Kidney epithelial cell (primary cell): ENCODE measurements at regions not wholly inside any gene's neighbourhood (a gene's known extent, or its start where the extent isn't known, plus 50 kb on each side); places are given as distances from the start of the nearest gene placed in this dataset.

Experiments used
- DNase-seq: peaks from one replicate; pipeline ENCODE4 v3.0.0-alpha.2; 2010; ENCODE audit warnings: low read depth
- H3K27me3 ChIP-seq: 2 replicates; pipeline ENCODE4 v1.6.0; 2011; ENCODE audit warnings: low read length; ENCODE audit not compliant: control insufficient read depth, insufficient read depth
- H3K36me3 ChIP-seq: 2 replicates; pipeline ENCODE4 v1.5.1; 2011; ENCODE audit warnings: low read length; ENCODE audit not compliant: control insufficient read depth, insufficient read depth
- H3K4me3 ChIP-seq: 2 replicates; pipeline ENCODE4 v1.5.1; 2011; ENCODE audit warnings: low read depth, mild to moderate bottlenecking, control low read depth, low read length
- CTCF ChIP-seq: IDR thresholded peaks from 2 replicates; pipeline ENCODE4 v1.5.1; 2011; ENCODE audit warnings: mild to moderate bottlenecking, moderate library complexity, low read length, control low read depth, inconsistent platforms; ENCODE audit not compliant: insufficient read depth, poor library complexity, severe bottlenecking

- no peak for DNase-seq
- H3K27me3 ChIP-seq = no peaks in the 10 kb centered on the region
Observed at GRCh38 chr22:49594078-49594477, 233.6 kb downstream of the BRD1 start.

GRCh38 chr22:49593509-49593908 lies 234.2 kb downstream of the BRD1 start:
- TF ChIP-seq CTCF = no peak
- H3K27me3 ChIP-seq = no peaks in the 10 kb centered on the region
- DNase-seq = no peak
- H3K4me3 ChIP-seq = no peak overlapping the region
- H3K36me3 ChIP-seq = no peaks in the 10 kb centered on the region

More at GRCh38 chr22:49594078-49594477, 233.6 kb downstream of the BRD1 start:
- no peak for TF ChIP-seq CTCF
- no peaks in the 10 kb centered on the region for H3K36me3 ChIP-seq
- no peak overlapping the region for H3K4me3 ChIP-seq

DNA sequence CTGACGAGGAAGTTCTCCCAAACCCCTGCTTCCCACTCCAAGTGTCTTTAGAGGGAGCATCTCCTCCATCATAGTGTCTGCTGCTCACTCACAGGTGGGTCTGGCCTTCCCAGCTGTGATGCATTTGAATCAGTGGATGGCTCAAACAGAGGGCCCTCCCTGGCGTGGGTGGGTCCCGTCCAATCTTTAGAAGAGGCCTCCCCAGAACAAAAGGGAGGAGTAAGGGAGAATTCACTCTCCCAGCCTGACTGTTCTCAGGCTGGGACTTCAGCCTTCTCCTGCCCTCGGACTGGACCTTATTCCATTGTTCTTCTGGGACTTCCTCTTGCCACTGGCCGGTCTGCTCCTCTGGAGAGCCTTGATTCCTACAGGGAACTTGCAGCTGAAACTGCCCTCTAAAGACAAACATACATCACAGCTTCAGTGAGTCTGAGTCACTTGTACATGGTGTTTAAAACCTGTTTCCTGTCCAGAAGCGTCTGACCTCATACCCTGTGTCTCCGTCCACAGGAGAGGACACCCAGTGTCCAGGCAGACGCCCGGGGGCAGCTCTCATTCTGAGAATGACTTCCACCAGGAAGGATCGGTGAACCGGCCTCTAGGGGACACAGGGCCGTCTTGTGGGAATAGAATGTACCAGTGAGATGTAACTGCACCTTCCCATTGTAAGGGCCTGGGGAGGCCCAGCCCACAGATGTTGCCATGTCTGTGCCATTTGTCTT lies 234.7 kb downstream of the BRD1 start:
- no peak for DNase-seq
- Histone ChIP-seq H3K36me3 (no peaks in the 10 kb centered on the region), H3K27me3 (no peaks in the 10 kb centered on the region), H3K4me3 (no peak overlapping the region)
- no peak for TF ChIP-seq CTCF

DNA sequence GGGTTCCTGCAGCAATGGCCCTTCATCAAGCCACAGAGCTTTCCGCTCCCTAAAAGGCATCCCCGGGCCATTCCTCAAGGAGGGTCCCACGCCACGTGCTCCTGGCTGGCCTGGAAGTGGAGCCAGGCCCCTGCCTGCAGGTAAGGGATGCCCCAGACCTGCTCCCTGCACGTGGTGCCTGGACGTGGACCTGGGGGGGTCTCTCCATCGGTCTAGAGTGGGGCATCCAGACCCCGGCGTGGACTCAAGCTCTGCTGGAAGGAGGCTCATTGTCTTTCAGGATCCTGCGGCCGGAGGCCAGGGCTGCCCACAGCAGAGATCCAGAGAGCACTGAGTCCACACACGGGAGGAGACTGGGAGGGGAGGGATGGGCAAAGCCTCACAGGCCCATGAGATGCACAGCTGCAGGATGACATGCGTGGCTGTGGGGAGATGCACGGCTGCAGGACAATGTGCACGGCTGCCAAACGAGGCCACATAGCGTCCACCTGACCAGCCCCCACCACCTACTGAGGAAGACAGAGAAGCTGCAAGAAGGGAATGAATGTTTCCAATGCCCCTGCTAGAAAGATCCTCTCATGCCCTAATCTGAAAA lies 236.7 kb downstream of the BRD1 start:
- Histone ChIP-seq H3K27me3 (no peaks in the 10 kb centered on the region), H3K36me3 (no peaks in the 10 kb centered on the region), H3K4me3 (no peak overlapping the region)
- no peak for DNase-seq
- TF ChIP-seq CTCF = no peak

GRCh38 chr22:49590381-49590780 lies 237.3 kb downstream of the BRD1 start:
- H3K4me3 ChIP-seq = no peak overlapping the region
- no peaks in the 10 kb centered on the region for H3K36me3 ChIP-seq
- no peak for TF ChIP-seq CTCF
- DNase-seq = no peak
- no peaks in the 10 kb centered on the region for H3K27me3 ChIP-seq

- H3K4me3 ChIP-seq = no peak overlapping the region
- DNase-seq = no peak
- no peak for TF ChIP-seq CTCF
- H3K27me3 ChIP-seq = no peaks in the 10 kb centered on the region
- H3K36me3 ChIP-seq = no peaks in the 10 kb centered on the region
Observed at GRCh38 chr22:49589811-49590210, 237.9 kb downstream of the BRD1 start.
